ENCODE measurements at regions not wholly inside any gene's neighbourhood (a gene's known extent, or its start where the extent isn't known, plus 50 kb on each side); places are given as distances from the start of the nearest gene placed in this dataset.
"Not testable (repeated sequence)": the region's sequence is repeated elsewhere in the genome, so short reads cannot be mapped to it uniquely, and the experiment has no call there.

GRCh38 chr11:67776852-67777520 is 102.6 kb upstream of the ALDH3B2 start:
- DNase-seq (ENCODE audit: low read depth, low spot score), result no peak

- DNase-seq (ENCODE audit: low read depth, low spot score), result not testable (repeated sequence)
Measured at GRCh38 chr11:67774175-67774574, 99.8 kb upstream of the ALDH3B2 start.

GRCh38 chr11:67768001-67768730 is 93.7 kb upstream of the ALDH3B2 start:
- not testable (repeated sequence) for DNase-seq (ENCODE audit: low read depth, low spot score)

GRCh38 chr11:67761211-67761610 is 86.8 kb upstream of the ALDH3B2 start:
- not testable (repeated sequence) for DNase-seq (ENCODE audit: low read depth, low spot score)

- not testable (repeated sequence) for DNase-seq (ENCODE audit: low read depth, low spot score)
Measured at GRCh38 chr11:67759321-67759720, 84.9 kb upstream of the ALDH3B2 start.

- DNase-seq (ENCODE audit: low read depth, low spot score), result not testable (repeated sequence)
Measured at GRCh38 chr11:67758467-67758866, 84.0 kb upstream of the ALDH3B2 start.

- DNase-seq (ENCODE audit: low read depth, low spot score), result not testable (repeated sequence)
Measured at GRCh38 chr11:67758009-67758408, 83.6 kb upstream of the ALDH3B2 start.

DNA sequence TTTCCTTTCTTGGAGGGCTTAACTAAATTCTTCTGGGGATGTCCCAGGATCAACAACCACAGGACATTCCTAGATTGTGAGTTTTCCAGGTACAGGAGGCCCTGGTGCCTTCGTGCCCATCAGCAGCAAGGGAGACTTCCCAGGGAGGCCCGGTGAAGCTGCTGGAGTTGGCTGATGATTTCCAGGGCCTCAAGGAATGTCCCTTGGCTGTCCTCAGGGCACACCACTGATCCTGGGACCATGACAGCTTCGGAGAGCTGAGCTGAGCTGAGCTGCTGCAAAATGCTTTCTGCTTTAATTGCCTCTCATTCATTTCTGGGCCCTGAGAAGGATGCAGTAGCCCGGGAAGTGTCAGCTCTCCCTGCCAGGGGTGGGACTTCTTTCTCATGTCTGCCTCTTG is 79.4 kb upstream of the ALDH3B2 start:
- not testable (repeated sequence) for DNase-seq (ENCODE audit: low read depth, low spot score)

DNA sequence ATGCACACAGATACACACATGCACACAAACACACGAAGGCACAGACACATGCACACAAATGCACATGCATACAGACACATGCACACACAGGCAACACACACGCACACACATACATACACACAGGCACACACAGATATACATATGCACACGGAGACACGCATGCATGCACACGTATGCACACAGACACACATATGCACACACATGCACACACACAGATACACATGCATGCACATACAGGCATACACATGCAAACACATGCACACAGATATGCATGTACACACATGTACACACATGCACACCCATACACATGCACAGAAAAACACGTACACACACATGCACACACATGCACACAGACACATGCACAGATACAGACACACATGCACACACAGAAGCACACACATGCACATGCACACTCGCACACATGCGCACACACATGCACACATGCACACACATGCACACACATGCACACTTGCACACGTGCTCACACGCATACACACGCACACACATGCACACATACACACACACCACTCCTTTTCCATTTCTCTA is 70.8 kb upstream of the ALDH3B2 start:
- DNase-seq (ENCODE audit: low read depth, low spot score), result no peak

DNA sequence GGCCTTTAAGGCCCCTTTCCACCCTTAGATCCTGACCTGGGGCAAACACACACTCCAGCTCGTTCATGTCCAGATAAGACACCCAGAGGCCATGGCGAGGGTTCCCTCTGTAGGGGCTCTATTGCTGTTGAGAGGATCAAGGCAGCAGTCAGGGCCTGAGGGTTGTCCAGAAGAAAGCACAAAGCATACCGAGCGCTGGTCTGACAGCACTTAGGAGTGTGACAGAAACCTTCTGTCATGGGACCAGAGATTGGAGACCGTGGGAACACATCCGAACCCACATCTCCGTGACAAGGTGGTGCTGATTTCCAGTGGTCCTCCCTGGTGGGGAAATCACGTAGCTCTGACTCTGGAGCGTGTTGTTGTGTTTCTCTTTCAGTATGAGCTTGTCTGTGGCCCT is 69.8 kb upstream of the ALDH3B2 start:
- DNase-seq (ENCODE audit: low read depth, low spot score), result not testable (repeated sequence)

GRCh38 chr11:67738231-67738630 is 63.8 kb upstream of the ALDH3B2 start:
- not testable (repeated sequence) for DNase-seq (ENCODE audit: low read depth, low spot score)

- DNase-seq (ENCODE audit: low read depth, low spot score), result not testable (repeated sequence)
Measured at GRCh38 chr11:67737562-67738080, 63.2 kb upstream of the ALDH3B2 start.

DNA sequence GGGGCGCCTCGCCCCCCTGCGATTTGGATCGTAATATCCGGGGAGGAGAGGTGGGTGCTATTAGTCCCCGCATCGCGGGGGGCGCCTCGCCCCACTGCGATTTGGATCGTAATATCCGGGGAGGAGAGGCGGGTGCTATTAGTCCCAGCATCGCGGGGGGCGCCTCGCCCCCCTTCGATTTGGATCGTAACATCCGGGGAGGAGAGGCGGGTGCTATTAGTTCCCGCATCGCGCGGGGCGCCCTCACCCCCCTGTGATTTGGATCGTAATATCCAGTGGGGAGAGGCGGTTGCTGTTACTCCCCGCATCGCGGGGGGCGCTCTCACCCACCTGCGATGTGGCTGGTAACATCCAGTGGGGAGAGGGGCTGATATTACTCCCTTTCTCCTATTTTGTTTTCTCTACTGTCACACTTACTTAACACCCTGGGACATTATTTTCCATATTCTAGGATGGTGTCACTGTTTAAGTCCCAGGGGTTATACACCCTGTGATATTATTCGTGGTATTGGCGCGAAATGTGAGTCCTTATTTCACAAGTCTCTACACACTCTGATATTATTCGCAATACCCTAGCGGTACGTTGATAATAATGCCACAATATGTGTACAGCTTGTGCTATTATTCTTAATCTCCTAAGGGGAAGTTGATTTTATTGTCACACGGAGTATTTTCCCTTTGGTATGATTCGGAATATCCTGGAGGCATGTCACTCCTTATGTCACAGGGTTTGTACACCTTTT is 57.8 kb upstream of the ALDH3B2 start:
- no peak for DNase-seq (ENCODE audit: low read depth, low spot score)

GRCh38 chr11:67731583-67731982 is 57.2 kb upstream of the ALDH3B2 start:
- no peak for DNase-seq (ENCODE audit: low read depth, low spot score)

- DNase-seq (ENCODE audit: low read depth, low spot score), result not testable (repeated sequence)
Measured at GRCh38 chr11:67728163-67728571, 53.7 kb upstream of the ALDH3B2 start.

- DNase-seq (ENCODE audit: low read depth, low spot score), result not testable (repeated sequence)
Measured at GRCh38 chr11:67727066-67728040, 52.9 kb upstream of the ALDH3B2 start.
